OCI-LY3 (cell line): ENCODE measurements at regions not wholly inside any gene's neighbourhood (a gene's known extent, or its start where the extent isn't known, plus 50 kb on each side); places are given as distances from the start of the nearest gene placed in this dataset.

Experiments used
- EZH2phosphoT487 ChIP-seq: fragments of 200-600 bp; shearing (Covaris generic); IDR thresholded peaks from 2 replicates; pipeline ENCODE4 v1.6.1; 2018; ENCODE audit warnings: antibody characterized with exemption, mixed run types, low read depth
- TF ChIP-seq, protein P1 (sequence below): fragments of 200-600, 300-600 bp; sonication (generic); IDR thresholded peaks from 2 replicates; pipeline ENCODE4 v1.5.1; 2014; ENCODE audit warnings: antibody characterized with exemption, low read length, low read depth

DNA sequence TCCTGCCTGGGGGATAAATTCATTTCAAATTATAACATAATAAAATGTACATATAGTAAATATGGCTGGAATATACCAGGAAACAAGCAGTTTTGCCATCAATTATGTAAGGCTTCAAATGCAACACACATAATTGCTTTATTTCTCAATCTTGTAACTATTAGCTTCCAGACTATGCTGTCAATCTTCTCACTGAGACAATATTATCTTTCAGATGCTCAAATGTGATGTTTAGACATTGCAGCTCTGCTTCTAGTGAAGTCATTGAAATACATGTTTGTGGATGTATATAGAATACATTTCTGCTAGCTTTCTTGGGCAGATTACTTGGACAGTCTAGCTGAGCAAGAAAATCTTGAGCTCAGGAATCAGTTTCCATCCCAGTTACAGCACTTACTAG lies 454.4 kb downstream of the TDRD3 start:
- TF ChIP-seq, protein P1, sequence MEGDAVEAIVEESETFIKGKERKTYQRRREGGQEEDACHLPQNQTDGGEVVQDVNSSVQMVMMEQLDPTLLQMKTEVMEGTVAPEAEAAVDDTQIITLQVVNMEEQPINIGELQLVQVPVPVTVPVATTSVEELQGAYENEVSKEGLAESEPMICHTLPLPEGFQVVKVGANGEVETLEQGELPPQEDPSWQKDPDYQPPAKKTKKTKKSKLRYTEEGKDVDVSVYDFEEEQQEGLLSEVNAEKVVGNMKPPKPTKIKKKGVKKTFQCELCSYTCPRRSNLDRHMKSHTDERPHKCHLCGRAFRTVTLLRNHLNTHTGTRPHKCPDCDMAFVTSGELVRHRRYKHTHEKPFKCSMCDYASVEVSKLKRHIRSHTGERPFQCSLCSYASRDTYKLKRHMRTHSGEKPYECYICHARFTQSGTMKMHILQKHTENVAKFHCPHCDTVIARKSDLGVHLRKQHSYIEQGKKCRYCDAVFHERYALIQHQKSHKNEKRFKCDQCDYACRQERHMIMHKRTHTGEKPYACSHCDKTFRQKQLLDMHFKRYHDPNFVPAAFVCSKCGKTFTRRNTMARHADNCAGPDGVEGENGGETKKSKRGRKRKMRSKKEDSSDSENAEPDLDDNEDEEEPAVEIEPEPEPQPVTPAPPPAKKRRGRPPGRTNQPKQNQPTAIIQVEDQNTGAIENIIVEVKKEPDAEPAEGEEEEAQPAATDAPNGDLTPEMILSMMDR: no peak
- no peak for TF ChIP-seq EZH2phosphoT487
